GM21447 (cell line): ENCODE measurements at regions not wholly inside any gene's neighbourhood (a gene's known extent, or its start where the extent isn't known, plus 50 kb on each side); places are given as distances from the start of the nearest gene placed in this dataset.

Experiments used
- ATAC-seq: cut with Tn5 transposase; IDR thresholded peaks from one replicate; pipeline ENCODE4 v1.9.1; 2021; ENCODE audit not compliant: unreplicated experiment

- ATAC-seq, result no peak
These were observed 126.6 kb upstream of the CREB1 start for GRCh38 chr2:207403141-207403540.

GRCh38 chr2:207403950-207404349, 125.8 kb upstream of the CREB1 start:
- ATAC-seq, result no peak

GRCh38 chr2:207405150-207405549, 124.6 kb upstream of the CREB1 start:
- no peak for ATAC-seq

- ATAC-seq, result peak; percentile 79
These were observed 121.5 kb upstream of the CREB1 start for GRCh38 chr2:207408086-207408794.

GRCh38 chr2:207409517-207409916, 120.2 kb upstream of the CREB1 start:
- ATAC-seq, result no peak

- no peak for ATAC-seq
These were observed 116.9 kb upstream of the CREB1 start for GRCh38 chr2:207412787-207413310.

GRCh38 chr2:207413376-207413907, 116.3 kb upstream of the CREB1 start:
- no peak for ATAC-seq

GRCh38 chr2:207416111-207416510, 113.7 kb upstream of the CREB1 start:
- no peak for ATAC-seq

- ATAC-seq, result no peak
These were observed 112.9 kb upstream of the CREB1 start for GRCh38 chr2:207416900-207417299.

GRCh38 chr2:207417301-207417718, 112.5 kb upstream of the CREB1 start:
- ATAC-seq, result no peak

- no peak for ATAC-seq
These were observed 111.3 kb upstream of the CREB1 start for GRCh38 chr2:207418419-207418818.

- no peak for ATAC-seq
These were observed 110.4 kb upstream of the CREB1 start for GRCh38 chr2:207419331-207419730.

GRCh38 chr2:207421671-207422070, 108.1 kb upstream of the CREB1 start:
- no peak for ATAC-seq

- ATAC-seq, result no peak
These were observed 107.4 kb upstream of the CREB1 start for GRCh38 chr2:207422380-207422779.

GRCh38 chr2:207423886-207424285, 105.9 kb upstream of the CREB1 start:
- peak; percentile 98 for ATAC-seq

- no peak for ATAC-seq
These were observed 101.8 kb upstream of the CREB1 start for GRCh38 chr2:207427986-207428385.

- no peak for ATAC-seq
These were observed 101.2 kb upstream of the CREB1 start for GRCh38 chr2:207428573-207428972.

GRCh38 chr2:207432453-207432852, 97.3 kb upstream of the CREB1 start:
- no peak for ATAC-seq

- no peak for ATAC-seq
These were observed 95.5 kb upstream of the CREB1 start for GRCh38 chr2:207434306-207434705.

- no peak for ATAC-seq
These were observed 94.8 kb upstream of the CREB1 start for GRCh38 chr2:207434899-207435465.

GRCh38 chr2:207437136-207437523, 92.6 kb upstream of the CREB1 start:
- no peak for ATAC-seq

GRCh38 chr2:207437524-207438143, 92.1 kb upstream of the CREB1 start:
- no peak for ATAC-seq
